Activated CD8-positive, alpha-beta memory T cell treated with anti-CD3 and anti-CD28 coated beads for 36 hours (primary cell): ENCODE measurements at regions not wholly inside any gene's neighbourhood (a gene's known extent, or its start where the extent isn't known, plus 50 kb on each side); places are given as distances from the start of the nearest gene placed in this dataset.

Source experiments
- CTCF ChIA-PET: fragments of 350-600 bp; sonication (Branson Sonifier 250); formaldehyde crosslinking; loops from one replicate; lab custom pipeline; 2021; ENCODE audit warnings: antibody characterized with exemption; lab: Charles Lee
- POLR2A ChIA-PET: fragments of 350-600 bp; sonication (Branson Sonifier 250); formaldehyde crosslinking; loops from one replicate; lab custom pipeline; 2021; ENCODE audit warnings: antibody characterized with exemption; lab: Charles Lee

- CTCF ChIA-PET, result no interaction called here
- POLR2A ChIA-PET, result no interaction called here
Observed at GRCh38 chr4:180923486-180923885, 1319.7 kb upstream of the TENM3 start.

GRCh38 chr4:180925805-180926204 is 1317.4 kb upstream of the TENM3 start:
- POLR2A ChIA-PET, result no interaction called here
- CTCF ChIA-PET, result no interaction called here

DNA sequence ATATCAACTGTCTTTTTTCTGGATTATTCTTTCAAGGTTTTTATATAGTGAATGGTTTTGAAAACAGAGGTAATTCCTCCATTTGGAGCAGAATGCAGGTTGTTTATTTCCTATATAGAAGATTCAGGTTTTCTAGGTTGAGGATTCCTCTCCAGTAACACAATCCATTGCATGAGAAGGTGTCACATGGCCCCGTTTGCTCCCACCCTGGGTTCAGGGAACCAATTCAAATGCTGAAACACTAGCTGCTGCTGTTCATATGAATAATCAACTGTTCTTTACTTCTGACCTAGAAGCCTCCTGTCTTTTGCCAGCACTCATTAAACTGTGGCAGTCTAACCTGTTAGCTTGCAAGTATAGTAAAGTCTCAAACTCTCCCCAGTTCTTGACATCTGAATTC is 1316.9 kb upstream of the TENM3 start:
- CTCF ChIA-PET, result no interaction called here
- POLR2A ChIA-PET, result no interaction called here

DNA sequence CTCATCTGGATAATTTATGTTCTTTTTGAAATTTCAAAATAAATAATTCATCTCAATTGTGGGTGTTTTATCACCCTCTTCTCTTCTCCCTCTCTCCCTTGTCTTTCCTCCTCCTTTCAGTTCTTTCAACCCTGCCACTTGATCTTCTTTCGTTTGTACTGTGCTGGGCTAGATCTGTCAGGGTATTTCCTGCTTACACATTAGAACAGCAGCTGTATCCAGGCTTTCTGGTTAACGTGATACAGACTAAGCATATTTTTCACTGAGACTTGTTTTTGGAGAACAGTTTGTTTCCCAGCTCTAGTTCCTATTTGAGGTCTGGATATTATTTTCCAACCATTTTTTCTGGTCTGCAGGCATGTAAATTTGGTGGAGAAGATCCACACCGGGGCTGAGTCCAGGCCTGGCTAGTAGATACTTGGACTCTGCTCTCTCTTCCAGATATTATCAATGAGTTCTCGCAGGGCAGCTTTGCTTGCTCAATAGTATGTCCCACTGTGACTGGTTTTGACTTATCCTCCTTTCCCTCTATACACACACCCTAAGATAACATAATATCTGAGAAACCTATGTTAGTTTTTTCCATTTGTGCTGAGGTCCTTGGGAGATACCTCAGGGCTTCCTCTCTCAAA is 1310.7 kb upstream of the TENM3 start:
- CTCF ChIA-PET, result no interaction called here

DNA sequence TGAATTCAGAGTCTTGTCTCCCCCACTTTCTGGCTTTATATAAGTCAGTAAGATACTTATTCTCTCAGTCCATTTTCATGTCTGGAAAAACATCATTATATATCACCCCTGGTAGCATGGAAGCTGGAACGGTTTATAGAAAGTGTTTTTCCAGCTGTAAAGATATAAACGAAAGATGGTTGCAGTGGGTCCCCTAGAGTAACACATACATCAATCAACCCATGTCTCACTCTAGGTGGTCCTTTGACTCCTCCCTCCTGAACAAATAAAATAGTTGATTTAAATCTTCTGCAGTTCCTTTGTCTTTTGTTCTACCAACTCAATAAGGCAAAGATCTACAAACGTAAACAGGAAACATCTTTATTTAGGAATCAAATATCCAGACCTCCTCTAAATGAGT is 1306.1 kb upstream of the TENM3 start:
- ChIA-PET POLR2A (no interaction called here), CTCF (no interaction called here)

More for the DNA sequence above, 1310.7 kb upstream of the TENM3 start:
- POLR2A ChIA-PET, result no interaction called here

- ChIA-PET CTCF (no interaction called here), POLR2A (no interaction called here)
Observed at GRCh38 chr4:180940680-180941079, 1302.5 kb upstream of the TENM3 start.

DNA sequence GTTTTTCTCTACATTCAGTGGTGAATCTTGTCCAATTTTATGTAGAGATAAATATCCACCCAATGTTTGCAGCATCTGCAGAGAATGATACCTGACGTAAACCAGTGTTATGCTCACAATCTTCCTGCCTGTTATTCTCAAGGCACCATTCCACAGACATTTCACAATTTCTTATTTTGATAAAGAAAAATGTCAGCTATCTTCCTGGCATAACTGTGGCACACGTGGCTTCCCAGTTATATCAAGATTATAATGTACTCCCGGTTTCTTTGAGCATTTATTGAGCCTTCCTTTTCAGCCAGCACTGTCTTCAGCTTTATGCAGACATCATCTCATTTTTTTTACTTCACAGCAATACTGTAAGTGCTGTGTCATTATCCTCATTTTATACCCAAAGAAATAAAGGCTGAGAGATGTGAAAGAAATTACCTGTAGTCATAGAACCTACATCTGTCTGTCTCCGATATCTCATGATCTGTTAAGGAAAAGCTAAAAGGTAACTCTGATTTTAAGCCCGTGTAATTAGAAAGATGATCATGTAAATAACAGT is 1300.8 kb upstream of the TENM3 start:
- ChIA-PET POLR2A (no interaction called here), CTCF (no interaction called here)

DNA sequence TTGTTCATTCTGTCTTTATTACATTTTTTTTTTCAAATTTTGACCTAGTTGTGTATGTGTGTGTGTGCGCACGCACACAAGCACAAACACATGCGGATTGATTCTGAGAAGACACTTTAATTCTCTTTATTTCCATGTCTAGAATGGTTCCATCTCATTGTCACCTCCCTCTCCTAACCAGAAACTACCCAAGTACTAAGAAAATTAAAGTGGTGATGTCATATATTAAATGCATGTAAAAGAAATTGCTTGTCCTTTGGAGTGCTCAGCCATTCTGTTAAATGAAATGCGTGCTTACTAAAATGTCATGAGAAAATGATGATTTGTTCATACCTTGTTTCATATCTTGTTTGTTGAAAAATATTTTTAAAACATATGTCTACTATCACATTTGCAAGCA is 1297.0 kb upstream of the TENM3 start:
- ChIA-PET POLR2A (no interaction called here), CTCF (no interaction called here)

DNA sequence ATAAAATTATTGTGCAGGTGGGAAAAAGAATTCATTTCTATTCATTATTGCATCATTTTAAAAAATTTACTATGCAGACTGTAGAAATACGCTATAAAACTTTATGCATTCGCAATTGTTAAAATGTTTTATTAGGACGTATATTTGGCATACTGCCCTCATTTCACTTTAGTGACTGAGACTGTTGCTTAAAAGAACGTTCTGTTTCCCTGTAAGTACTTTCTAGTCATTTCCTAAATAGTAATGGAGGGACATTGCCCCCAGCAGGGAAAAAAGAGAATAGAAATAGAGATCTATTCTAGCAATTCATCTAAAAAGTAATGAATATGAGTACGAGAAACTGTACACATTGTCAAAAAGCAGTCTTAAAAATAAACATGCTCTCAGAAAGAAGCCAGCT is 1295.8 kb upstream of the TENM3 start:
- ChIA-PET CTCF (no interaction called here), POLR2A (no interaction called here)

- CTCF ChIA-PET, result no interaction called here
- POLR2A ChIA-PET, result no interaction called here
Observed at GRCh38 chr4:180949424-180950213, 1293.6 kb upstream of the TENM3 start.

GRCh38 chr4:180950377-180950776 is 1292.8 kb upstream of the TENM3 start:
- CTCF ChIA-PET, result no interaction called here
- POLR2A ChIA-PET, result no interaction called here

- ChIA-PET POLR2A (no interaction called here), CTCF (no interaction called here)
Observed at GRCh38 chr4:180951312-180951711, 1291.9 kb upstream of the TENM3 start.

DNA sequence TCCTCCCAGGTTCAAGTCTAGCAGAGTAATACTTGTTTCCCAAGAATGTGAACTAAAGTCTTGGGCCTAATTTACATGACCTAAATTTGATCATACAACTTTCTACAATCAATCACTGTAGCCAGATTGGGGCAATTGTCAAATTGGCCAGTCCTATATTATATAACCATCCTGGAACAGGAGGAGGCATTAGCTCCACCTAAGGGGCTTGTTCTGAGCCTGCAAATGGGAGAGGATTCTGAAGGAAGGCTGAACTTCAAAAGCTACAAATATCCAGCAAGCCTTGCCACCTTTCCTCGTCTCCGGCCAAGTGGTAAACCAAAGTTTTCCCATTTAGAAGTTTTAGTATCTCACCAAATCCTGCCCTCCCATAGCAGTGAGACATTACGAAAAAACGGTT is 1289.6 kb upstream of the TENM3 start:
- ChIA-PET POLR2A (no interaction called here), CTCF (no interaction called here)

- ChIA-PET POLR2A (no interaction called here), CTCF (no interaction called here)
Observed at GRCh38 chr4:180960743-180961401, 1282.3 kb upstream of the TENM3 start.

- POLR2A ChIA-PET, result no interaction called here
- CTCF ChIA-PET, result no interaction called here
Observed at GRCh38 chr4:180962268-180962667, 1280.9 kb upstream of the TENM3 start.

GRCh38 chr4:180966312-180966711 is 1276.9 kb upstream of the TENM3 start:
- POLR2A ChIA-PET, result no interaction called here
- CTCF ChIA-PET, result no interaction called here

DNA sequence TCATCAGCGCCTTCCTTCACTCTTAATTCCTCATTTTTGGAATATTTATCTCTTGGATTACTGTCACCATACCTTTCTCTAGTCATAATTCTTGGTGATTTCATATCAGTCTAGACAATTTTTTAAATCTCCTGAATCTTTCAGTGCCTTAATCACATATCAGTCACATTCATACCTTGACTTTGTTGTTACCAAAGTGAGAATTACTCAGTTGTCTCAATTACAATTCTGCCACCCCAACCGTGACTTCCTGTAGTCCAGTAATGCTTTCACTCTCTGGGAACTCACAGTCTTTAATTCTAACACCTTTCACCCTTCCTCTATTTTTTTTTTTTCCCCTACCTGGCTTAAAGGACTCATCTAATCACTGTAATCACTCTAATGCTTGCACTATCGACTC is 1275.3 kb upstream of the TENM3 start:
- ChIA-PET CTCF (no interaction called here), POLR2A (no interaction called here)

GRCh38 chr4:180973894-180974293 is 1269.3 kb upstream of the TENM3 start:
- POLR2A ChIA-PET, result no interaction called here
- CTCF ChIA-PET, result no interaction called here

- CTCF ChIA-PET, result no interaction called here
Observed at GRCh38 chr4:180990931-180991330, 1252.3 kb upstream of the TENM3 start.

GRCh38 chr4:180993244-180993836 is 1249.9 kb upstream of the TENM3 start:
- CTCF ChIA-PET, result no interaction called here
- POLR2A ChIA-PET, result no interaction called here

More at GRCh38 chr4:180990931-180991330, 1252.3 kb upstream of the TENM3 start:
- POLR2A ChIA-PET, result no interaction called here
